GM12873 (cell line): ENCODE measurements at regions not wholly inside any gene's neighbourhood (a gene's known extent, or its start where the extent isn't known, plus 50 kb on each side); places are given as distances from the start of the nearest gene placed in this dataset.

Experiments used
- TF ChIP-seq, protein P1 (sequence below): IDR thresholded peaks from 2 replicates; pipeline ENCODE4 v1.5.1; 2012; ENCODE audit warnings: low read depth, mild to moderate bottlenecking, moderate library complexity, low read length, control low read depth; ENCODE audit not compliant: insufficient read depth; ENCODE audit errors: missing control alignments

DNA sequence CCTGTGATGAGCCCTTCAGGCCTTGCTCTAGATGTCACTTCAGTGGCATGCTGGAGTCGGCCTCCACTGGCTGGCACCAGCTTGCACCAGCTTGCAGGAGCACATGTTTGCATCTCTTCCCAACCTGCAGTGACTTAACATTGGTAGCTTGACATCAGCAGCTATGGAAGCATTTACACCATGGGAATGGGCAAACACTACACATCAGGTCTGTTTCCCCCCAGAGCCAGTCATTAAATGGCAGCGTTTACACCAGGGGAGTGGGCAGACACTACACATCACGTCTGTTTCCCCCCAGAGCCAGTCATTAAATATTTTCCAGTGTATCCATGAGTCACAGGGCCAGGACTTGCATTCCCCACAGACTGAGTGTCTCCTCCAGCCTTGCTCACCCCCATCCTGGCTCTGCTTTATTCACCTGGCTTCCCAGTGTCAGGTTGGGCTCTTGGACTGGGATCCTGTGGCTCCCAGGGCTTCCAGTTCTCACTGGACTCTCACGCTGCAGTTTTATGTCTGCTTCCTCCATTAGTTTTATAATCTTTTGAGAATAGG, 51.6 kb upstream of the VRK1 start:
- TF ChIP-seq, protein P1, sequence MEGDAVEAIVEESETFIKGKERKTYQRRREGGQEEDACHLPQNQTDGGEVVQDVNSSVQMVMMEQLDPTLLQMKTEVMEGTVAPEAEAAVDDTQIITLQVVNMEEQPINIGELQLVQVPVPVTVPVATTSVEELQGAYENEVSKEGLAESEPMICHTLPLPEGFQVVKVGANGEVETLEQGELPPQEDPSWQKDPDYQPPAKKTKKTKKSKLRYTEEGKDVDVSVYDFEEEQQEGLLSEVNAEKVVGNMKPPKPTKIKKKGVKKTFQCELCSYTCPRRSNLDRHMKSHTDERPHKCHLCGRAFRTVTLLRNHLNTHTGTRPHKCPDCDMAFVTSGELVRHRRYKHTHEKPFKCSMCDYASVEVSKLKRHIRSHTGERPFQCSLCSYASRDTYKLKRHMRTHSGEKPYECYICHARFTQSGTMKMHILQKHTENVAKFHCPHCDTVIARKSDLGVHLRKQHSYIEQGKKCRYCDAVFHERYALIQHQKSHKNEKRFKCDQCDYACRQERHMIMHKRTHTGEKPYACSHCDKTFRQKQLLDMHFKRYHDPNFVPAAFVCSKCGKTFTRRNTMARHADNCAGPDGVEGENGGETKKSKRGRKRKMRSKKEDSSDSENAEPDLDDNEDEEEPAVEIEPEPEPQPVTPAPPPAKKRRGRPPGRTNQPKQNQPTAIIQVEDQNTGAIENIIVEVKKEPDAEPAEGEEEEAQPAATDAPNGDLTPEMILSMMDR = no peak

DNA sequence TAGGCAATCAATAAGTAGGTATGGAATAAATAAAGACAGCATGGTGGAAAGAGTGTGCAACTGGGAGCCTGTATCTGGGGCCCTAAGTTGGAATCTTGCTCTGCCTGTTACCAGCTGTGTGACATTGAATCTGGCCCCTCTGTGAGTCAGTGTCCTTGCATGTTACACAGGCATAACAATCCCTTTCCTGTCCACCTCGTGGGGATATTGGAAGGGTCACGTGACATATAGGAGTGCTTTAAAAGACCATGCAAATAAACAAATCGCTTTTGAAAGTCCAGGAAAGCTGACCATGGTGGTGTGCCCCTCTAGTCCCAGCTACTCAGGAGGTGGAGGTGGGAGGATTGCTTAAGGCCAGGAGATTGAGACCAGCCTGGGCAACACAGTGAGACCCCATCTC, 51.1 kb upstream of the VRK1 start:
- TF ChIP-seq, protein P1 = no peak

DNA sequence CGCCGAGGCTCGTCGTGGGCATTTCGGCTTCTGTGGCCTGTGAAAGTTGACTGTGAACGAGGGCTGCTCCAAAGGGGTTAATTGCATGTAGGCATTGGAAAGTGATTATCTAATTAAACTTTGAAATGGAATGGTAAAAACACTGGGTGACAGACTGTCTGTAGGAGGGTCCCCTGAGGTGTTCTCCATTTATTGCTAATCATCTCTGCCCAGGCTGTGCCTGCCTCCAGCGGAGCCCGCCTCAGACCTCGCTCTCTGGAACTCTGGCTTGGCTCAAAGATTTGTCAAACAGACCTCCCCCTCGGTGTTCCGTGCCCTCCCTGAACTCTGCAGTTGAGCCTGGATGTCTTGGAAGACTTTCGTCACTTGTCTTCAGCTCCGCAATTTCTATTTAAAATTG, 50.2 kb upstream of the VRK1 start:
- TF ChIP-seq, protein P1 = no peak
